HepG2 (cell line): ENCODE measurements at regions not wholly inside any gene's neighbourhood (a gene's known extent, or its start where the extent isn't known, plus 50 kb on each side); places are given as distances from the start of the nearest gene placed in this dataset.

Source experiments
- SMYD3 ChIP-seq: sonication (generic); formaldehyde crosslinking; IDR thresholded peaks from 2 replicates; pipeline ENCODE4 v1.8.1; 2023; ENCODE audit warnings: mild to moderate bottlenecking, missing genetic modification reagents
- ZNF776 ChIP-seq: sonication (generic); formaldehyde crosslinking; IDR thresholded peaks from 2 replicates; pipeline ENCODE4 v1.4.0; 2020; ENCODE audit warnings: mild to moderate bottlenecking, missing genetic modification reagents
- TF ChIP-seq, protein P1 (sequence below): sonication (generic); formaldehyde crosslinking; IDR thresholded peaks from 2 replicates; pipeline ENCODE4 v1.5.0; 2020; ENCODE audit warnings: mild to moderate bottlenecking, missing genetic modification reagents, moderate library complexity
- TF ChIP-seq, protein P2 (sequence below), 2 experiments: sonication (generic) in 1 of 2; formaldehyde crosslinking in 1 of 2; IDR thresholded peaks; 2 replicates each; pipeline versions ENCODE4 v1.4.0 to v1.6.1; 2018 to 2020; ENCODE audit warnings: missing genetic modification reagents in 2 of 2, borderline replicate concordance in 1 of 2, low read depth in 1 of 2, mild to moderate bottlenecking in 1 of 2, missing biosample characterization in 1 of 2
- TF ChIP-seq, protein P3 (sequence below): fragments of 450-650 bp; IDR thresholded peaks from 2 replicates; pipeline ENCODE4 v1.6.1; 2017; ENCODE audit warnings: mild to moderate bottlenecking

DNA sequence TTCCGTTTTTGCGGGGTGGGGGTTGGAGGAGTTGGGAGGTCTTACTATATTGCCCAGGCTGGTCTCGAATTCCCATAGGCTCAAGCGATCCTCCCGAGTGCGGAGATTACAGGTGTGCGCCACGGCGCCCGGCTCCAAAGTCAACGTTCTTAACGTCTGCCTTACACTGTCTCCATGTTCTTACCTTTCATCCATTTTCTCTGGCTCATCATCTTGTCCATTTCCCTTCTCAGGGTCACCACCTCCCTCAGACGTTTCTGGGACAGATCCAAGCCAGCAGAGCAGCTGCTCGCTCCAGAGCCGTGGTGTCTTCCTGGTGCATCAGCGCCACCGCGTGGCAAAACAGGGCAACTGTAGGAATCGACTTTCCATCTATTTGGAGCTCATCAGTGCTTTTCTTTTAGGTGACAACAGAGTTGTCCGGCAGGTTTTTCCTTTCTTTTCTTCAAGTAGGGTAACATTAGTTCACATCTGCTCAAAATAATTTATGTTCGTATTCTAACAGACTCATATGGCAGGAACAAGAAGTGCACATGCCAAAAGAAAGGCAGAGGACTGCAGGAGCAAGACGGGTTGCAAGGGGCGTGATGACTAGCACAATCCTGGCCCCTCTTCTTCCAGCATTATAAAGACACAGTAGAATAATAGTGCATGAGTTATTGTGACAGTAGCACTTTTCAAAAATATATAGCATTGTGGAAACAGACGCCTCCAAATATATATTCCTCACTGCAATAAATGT is 103.1 kb upstream of the ABCC4 start (continued):
- TF ChIP-seq, protein P1, sequence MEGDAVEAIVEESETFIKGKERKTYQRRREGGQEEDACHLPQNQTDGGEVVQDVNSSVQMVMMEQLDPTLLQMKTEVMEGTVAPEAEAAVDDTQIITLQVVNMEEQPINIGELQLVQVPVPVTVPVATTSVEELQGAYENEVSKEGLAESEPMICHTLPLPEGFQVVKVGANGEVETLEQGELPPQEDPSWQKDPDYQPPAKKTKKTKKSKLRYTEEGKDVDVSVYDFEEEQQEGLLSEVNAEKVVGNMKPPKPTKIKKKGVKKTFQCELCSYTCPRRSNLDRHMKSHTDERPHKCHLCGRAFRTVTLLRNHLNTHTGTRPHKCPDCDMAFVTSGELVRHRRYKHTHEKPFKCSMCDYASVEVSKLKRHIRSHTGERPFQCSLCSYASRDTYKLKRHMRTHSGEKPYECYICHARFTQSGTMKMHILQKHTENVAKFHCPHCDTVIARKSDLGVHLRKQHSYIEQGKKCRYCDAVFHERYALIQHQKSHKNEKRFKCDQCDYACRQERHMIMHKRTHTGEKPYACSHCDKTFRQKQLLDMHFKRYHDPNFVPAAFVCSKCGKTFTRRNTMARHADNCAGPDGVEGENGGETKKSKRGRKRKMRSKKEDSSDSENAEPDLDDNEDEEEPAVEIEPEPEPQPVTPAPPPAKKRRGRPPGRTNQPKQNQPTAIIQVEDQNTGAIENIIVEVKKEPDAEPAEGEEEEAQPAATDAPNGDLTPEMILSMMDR (CRISPR knock-in tag), result peak; percentile 95
- TF ChIP-seq, protein P2, sequence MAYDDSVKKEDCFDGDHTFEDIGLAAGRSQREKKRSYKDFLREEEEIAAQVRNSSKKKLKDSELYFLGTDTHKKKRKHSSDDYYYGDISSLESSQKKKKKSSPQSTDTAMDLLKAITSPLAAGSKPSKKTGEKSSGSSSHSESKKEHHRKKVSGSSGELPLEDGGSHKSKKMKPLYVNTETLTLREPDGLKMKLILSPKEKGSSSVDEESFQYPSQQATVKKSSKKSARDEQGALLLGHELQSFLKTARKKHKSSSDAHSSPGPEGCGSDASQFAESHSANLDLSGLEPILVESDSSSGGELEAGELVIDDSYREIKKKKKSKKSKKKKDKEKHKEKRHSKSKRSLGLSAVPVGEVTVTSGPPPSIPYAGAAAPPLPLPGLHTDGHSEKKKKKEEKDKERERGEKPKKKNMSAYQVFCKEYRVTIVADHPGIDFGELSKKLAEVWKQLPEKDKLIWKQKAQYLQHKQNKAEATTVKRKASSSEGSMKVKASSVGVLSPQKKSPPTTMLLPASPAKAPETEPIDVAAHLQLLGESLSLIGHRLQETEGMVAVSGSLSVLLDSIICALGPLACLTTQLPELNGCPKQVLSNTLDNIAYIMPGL (CRISPR knock-in tag; IDR thresholded peaks at IDR 0.05; ENCODE audit: borderline replicate concordance in 1 of 2, low read depth in 1 of 2), result 0 out of 4 replicates have a peak, but pooled peaks of 1 of the 2 experiments have one; percentile 41
- TF ChIP-seq, protein P3, sequence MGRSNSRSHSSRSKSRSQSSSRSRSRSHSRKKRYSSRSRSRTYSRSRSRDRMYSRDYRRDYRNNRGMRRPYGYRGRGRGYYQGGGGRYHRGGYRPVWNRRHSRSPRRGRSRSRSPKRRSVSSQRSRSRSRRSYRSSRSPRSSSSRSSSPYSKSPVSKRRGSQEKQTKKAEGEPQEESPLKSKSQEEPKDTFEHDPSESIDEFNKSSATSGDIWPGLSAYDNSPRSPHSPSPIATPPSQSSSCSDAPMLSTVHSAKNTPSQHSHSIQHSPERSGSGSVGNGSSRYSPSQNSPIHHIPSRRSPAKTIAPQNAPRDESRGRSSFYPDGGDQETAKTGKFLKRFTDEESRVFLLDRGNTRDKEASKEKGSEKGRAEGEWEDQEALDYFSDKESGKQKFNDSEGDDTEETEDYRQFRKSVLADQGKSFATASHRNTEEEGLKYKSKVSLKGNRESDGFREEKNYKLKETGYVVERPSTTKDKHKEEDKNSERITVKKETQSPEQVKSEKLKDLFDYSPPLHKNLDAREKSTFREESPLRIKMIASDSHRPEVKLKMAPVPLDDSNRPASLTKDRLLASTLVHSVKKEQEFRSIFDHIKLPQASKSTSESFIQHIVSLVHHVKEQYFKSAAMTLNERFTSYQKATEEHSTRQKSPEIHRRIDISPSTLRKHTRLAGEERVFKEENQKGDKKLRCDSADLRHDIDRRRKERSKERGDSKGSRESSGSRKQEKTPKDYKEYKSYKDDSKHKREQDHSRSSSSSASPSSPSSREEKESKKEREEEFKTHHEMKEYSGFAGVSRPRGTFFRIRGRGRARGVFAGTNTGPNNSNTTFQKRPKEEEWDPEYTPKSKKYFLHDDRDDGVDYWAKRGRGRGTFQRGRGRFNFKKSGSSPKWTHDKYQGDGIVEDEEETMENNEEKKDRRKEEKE, result no peak
- TF ChIP-seq SMYD3 (CRISPR knock-in tag), result no peak
- no peak for TF ChIP-seq ZNF776 (CRISPR knock-in tag)
